ENCODE measurements at regions not wholly inside any gene's neighbourhood (a gene's known extent, or its start where the extent isn't known, plus 50 kb on each side); places are given as distances from the start of the nearest gene placed in this dataset.
"Not testable (repeated sequence)": the region's sequence is repeated elsewhere in the genome, so short reads cannot be mapped to it uniquely, and the experiment has no call there.

- no peak for DNase-seq (ENCODE audit: low spot score)
Measured at GRCh38 chr1:201637282-201638079, 98.6 kb downstream of the NAV1 start.

- no peak for DNase-seq (ENCODE audit: low spot score)
Measured at GRCh38 chr1:201639391-201639790, 100.5 kb downstream of the NAV1 start.

- DNase-seq (ENCODE audit: low spot score) = no peak
Measured at GRCh38 chr1:201639826-201640225, 100.9 kb downstream of the NAV1 start.

GRCh38 chr1:201640624-201641023, 101.7 kb downstream of the NAV1 start:
- DNase-seq (ENCODE audit: low spot score) = no peak

GRCh38 chr1:201641524-201642253, 102.8 kb downstream of the NAV1 start:
- DNase-seq (ENCODE audit: low spot score) = no peak

- no peak for DNase-seq (ENCODE audit: low spot score)
Measured at GRCh38 chr1:201643835-201644104, 104.8 kb downstream of the NAV1 start.

GRCh38 chr1:201644197-201644596, 105.3 kb downstream of the NAV1 start:
- no peak for DNase-seq (ENCODE audit: low spot score)

- DNase-seq (ENCODE audit: low spot score) = not testable (repeated sequence)
Measured at GRCh38 chr1:201645000-201645399, 106.1 kb downstream of the NAV1 start.

GRCh38 chr1:201645956-201646355, 107.0 kb downstream of the NAV1 start:
- DNase-seq (ENCODE audit: low spot score) = no peak

GRCh38 chr1:201646411-201647022, 107.6 kb downstream of the NAV1 start:
- no peak for DNase-seq (ENCODE audit: low spot score)

- DNase-seq (ENCODE audit: low spot score) = no peak
Measured at GRCh38 chr1:201647094-201647493, 108.2 kb downstream of the NAV1 start.

GRCh38 chr1:201647722-201648065, 108.8 kb downstream of the NAV1 start:
- no peak for DNase-seq (ENCODE audit: low spot score)

GRCh38 chr1:201648066-201648906, 109.4 kb downstream of the NAV1 start:
- no peak for DNase-seq (ENCODE audit: low spot score)

GRCh38 chr1:201648907-201649721, 110.2 kb downstream of the NAV1 start:
- no peak for DNase-seq (ENCODE audit: low spot score)

- DNase-seq (ENCODE audit: low spot score) = no peak
Measured at GRCh38 chr1:201649761-201650622, 111.1 kb downstream of the NAV1 start.

GRCh38 chr1:201650623-201650933, 111.7 kb downstream of the NAV1 start:
- no peak for DNase-seq (ENCODE audit: low spot score)

- DNase-seq (ENCODE audit: low spot score) = no peak
Measured at GRCh38 chr1:201652181-201652580, 113.3 kb downstream of the NAV1 start.

- DNase-seq (ENCODE audit: low spot score) = no peak
Measured at GRCh38 chr1:201653233-201653632, 114.3 kb downstream of the NAV1 start.

- no peak for DNase-seq (ENCODE audit: low spot score)
Measured at GRCh38 chr1:201653883-201654282, 115.0 kb downstream of the NAV1 start.

GRCh38 chr1:201655243-201655642, 116.3 kb downstream of the NAV1 start:
- no peak for DNase-seq (ENCODE audit: low spot score)

- DNase-seq (ENCODE audit: low spot score) = no peak
Measured at GRCh38 chr1:201655910-201656309, 117.0 kb downstream of the NAV1 start.
